ENCODE measurements at regions not wholly inside any gene's neighbourhood (a gene's known extent, or its start where the extent isn't known, plus 50 kb on each side); places are given as distances from the start of the nearest gene placed in this dataset.

GRCh38 chr6:56407883-56408410 is 160.6 kb upstream of the COL21A1 start:
- DNase-seq: no peak

GRCh38 chr6:56406276-56407269 is 159.2 kb upstream of the COL21A1 start:
- no peak for DNase-seq

GRCh38 chr6:56404599-56404998 is 157.2 kb upstream of the COL21A1 start:
- no peak for DNase-seq

- DNase-seq: no peak
These were observed 156.4 kb upstream of the COL21A1 start for GRCh38 chr6:56403745-56404144.

GRCh38 chr6:56401477-56402070 is 154.2 kb upstream of the COL21A1 start:
- no peak for DNase-seq

- DNase-seq: no peak
These were observed 152.9 kb upstream of the COL21A1 start for GRCh38 chr6:56400273-56400672.

- no peak for DNase-seq
These were observed 152.4 kb upstream of the COL21A1 start for GRCh38 chr6:56399672-56400263.

GRCh38 chr6:56399250-56399671 is 151.9 kb upstream of the COL21A1 start:
- no peak for DNase-seq

- DNase-seq: no peak
These were observed 149.1 kb upstream of the COL21A1 start for GRCh38 chr6:56396435-56396834.

- DNase-seq: no peak
These were observed 146.5 kb upstream of the COL21A1 start for GRCh38 chr6:56393615-56394612.

- DNase-seq: no peak
These were observed 141.0 kb upstream of the COL21A1 start for GRCh38 chr6:56388415-56388755.

GRCh38 chr6:56387621-56388414 is 140.4 kb upstream of the COL21A1 start:
- DNase-seq: no peak

GRCh38 chr6:56386717-56387116 is 139.3 kb upstream of the COL21A1 start:
- DNase-seq: no peak

GRCh38 chr6:56385981-56386593 is 138.7 kb upstream of the COL21A1 start:
- no peak for DNase-seq

- DNase-seq: no peak
These were observed 135.8 kb upstream of the COL21A1 start for GRCh38 chr6:56383160-56383559.

- no peak for DNase-seq
These were observed 135.1 kb upstream of the COL21A1 start for GRCh38 chr6:56382416-56382940.

- no peak for DNase-seq
These were observed 134.4 kb upstream of the COL21A1 start for GRCh38 chr6:56381801-56382251.

- no peak for DNase-seq
These were observed 133.1 kb upstream of the COL21A1 start for GRCh38 chr6:56380476-56380875.

GRCh38 chr6:56378966-56379585 is 131.7 kb upstream of the COL21A1 start:
- no peak for DNase-seq
